ENCODE measurements at regions not wholly inside any gene's neighbourhood (a gene's known extent, or its start where the extent isn't known, plus 50 kb on each side); places are given as distances from the start of the nearest gene placed in this dataset.
A peak's percentile ranks its signal among the peaks of the same experiment; 100 is the strongest.

DNA sequence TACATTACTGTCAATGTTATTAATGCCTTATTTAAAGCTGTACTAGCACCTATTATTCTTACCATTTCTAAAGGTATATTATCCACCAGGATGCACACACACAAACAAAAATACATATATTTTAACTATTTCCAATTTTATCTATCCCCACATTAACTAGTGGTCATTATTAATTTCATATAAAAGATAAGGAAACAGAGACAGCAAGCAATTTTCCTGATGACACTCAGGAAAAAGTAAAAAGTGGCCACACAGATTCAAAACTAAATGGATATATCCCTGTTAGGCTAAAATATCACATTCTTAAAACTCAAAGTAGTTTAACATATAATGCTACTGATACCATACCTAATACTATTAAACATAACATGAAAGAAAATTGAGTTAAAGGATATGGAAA lies 534.1 kb downstream of the KCNT2 start:
- H3K79me2 ChIP-seq (ENCODE audit: low read depth): no peaks in the 10 kb centered on the region
- no peak overlapping the region for H3K4me2 ChIP-seq
- H3K9me3 ChIP-seq (ENCODE audit: low read depth): no peaks in the 10 kb centered on the region
- no peaks in the 10 kb centered on the region for H3K27me3 ChIP-seq
- no peaks in the 10 kb centered on the region for H3K27me3 Mint-ChIP-seq (ENCODE audit: insufficient read depth, low read depth)
- no peaks in the 10 kb centered on the region for H3K36me3 Mint-ChIP-seq
- TF ChIP-seq EZH2phosphoT487 (IDR thresholded peaks at IDR 0.05) (no peak), EZH2 (IDR thresholded peaks at IDR 0.05) (no peak)
- TF ChIP-seq, protein P1, sequence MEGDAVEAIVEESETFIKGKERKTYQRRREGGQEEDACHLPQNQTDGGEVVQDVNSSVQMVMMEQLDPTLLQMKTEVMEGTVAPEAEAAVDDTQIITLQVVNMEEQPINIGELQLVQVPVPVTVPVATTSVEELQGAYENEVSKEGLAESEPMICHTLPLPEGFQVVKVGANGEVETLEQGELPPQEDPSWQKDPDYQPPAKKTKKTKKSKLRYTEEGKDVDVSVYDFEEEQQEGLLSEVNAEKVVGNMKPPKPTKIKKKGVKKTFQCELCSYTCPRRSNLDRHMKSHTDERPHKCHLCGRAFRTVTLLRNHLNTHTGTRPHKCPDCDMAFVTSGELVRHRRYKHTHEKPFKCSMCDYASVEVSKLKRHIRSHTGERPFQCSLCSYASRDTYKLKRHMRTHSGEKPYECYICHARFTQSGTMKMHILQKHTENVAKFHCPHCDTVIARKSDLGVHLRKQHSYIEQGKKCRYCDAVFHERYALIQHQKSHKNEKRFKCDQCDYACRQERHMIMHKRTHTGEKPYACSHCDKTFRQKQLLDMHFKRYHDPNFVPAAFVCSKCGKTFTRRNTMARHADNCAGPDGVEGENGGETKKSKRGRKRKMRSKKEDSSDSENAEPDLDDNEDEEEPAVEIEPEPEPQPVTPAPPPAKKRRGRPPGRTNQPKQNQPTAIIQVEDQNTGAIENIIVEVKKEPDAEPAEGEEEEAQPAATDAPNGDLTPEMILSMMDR (IDR thresholded peaks at IDR 0.05): no peak
- no peak for DNase-seq (ENCODE audit: low spot score)
- H2AFZ ChIP-seq (replicated peaks): no peak overlapping the region
- H3K4me1 Mint-ChIP-seq: peaks cover 13% of the 10 kb centered on the region
- H3K9ac ChIP-seq: no peak overlapping the region
- no peak overlapping the region for H3K27ac Mint-ChIP-seq
- H3K36me3 ChIP-seq: no peaks in the 10 kb centered on the region
- H4K20me1 ChIP-seq (ENCODE audit: low read depth): no peaks in the 10 kb centered on the region
- no peaks in the 10 kb centered on the region for H3F3A ChIP-seq (ENCODE audit: low read depth)
- no peak overlapping the region for H3K4me3 Mint-ChIP-seq
- no peak overlapping the region for H3K4me3 ChIP-seq
- no peaks in the 10 kb centered on the region for H3K9me3 Mint-ChIP-seq
- no peak overlapping the region for H3K27ac ChIP-seq
- no peaks in the 10 kb centered on the region for H3K4me1 ChIP-seq

DNA sequence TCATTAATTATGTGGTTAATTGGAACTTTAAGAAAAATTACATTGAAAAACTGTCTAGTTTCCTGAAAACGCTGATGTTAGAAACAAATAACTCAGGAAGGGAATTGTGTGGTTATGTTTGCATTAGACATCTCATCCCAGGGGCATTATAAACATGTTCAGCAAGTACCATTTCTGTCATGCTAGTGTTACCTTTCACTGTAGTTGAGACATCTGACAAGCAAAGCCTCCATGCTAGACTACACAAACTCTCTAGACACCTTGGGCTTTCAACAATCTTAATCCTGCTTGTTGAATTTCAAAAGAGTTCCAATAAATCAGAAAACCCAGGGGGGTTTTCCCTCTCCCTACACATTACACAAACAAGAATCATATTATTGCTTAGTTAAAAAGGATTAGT lies 536.8 kb downstream of the KCNT2 start:
- no peak overlapping the region for H2AFZ ChIP-seq (replicated peaks)
- Mint-ChIP-seq H3K4me3 (no peak overlapping the region), H3K27ac (no peak overlapping the region), H3K36me3 (no peaks in the 10 kb centered on the region), H3K4me1 (peaks cover 13% of the 10 kb centered on the region), H3K9me3 (no peaks in the 10 kb centered on the region), H3K27me3 (ENCODE audit: insufficient read depth, low read depth) (no peaks in the 10 kb centered on the region)
- no peaks in the 10 kb centered on the region for H3K36me3 ChIP-seq
- H3K27ac ChIP-seq: no peak overlapping the region
- TF ChIP-seq, protein P1 (IDR thresholded peaks at IDR 0.05): no peak
- TF ChIP-seq EZH2phosphoT487 (IDR thresholded peaks at IDR 0.05) (no peak), EZH2 (IDR thresholded peaks at IDR 0.05) (no peak)
- H3K9ac ChIP-seq: no peak overlapping the region
- no peak for DNase-seq (ENCODE audit: low spot score)
- H3K4me3 ChIP-seq: no peak overlapping the region
- no peaks in the 10 kb centered on the region for H3K9me3 ChIP-seq (ENCODE audit: low read depth)
- no peak overlapping the region for H3K4me2 ChIP-seq
- H3F3A ChIP-seq (ENCODE audit: low read depth): no peaks in the 10 kb centered on the region
- no peaks in the 10 kb centered on the region for H3K27me3 ChIP-seq
- no peaks in the 10 kb centered on the region for H4K20me1 ChIP-seq (ENCODE audit: low read depth)
- no peaks in the 10 kb centered on the region for H3K79me2 ChIP-seq (ENCODE audit: low read depth)
- H3K4me1 ChIP-seq: no peaks in the 10 kb centered on the region

DNA sequence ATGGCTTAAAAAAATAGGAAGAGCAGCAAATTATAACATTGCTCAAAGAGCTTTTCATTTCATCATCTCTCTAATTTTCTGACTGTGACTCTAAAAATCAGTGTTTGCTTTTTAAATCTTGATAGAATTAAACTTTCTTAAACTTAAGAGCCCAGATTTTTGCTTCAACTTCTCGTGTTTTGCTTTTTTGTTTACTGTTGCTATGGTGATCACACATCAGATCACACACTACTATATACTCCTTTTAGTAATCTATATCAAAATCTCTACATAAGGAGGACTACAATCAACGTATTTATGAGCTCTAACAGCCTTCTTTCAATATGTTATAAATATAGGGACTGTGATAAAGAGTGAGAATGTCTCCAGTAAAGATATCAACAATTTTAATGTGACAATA lies 537.3 kb downstream of the KCNT2 start:
- H3K9me3 ChIP-seq (ENCODE audit: low read depth): no peaks in the 10 kb centered on the region
- H3K4me3 ChIP-seq: no peak overlapping the region
- no peak overlapping the region for H3K27ac ChIP-seq
- Mint-ChIP-seq H3K4me1 (peaks cover 13% of the 10 kb centered on the region), H3K36me3 (no peaks in the 10 kb centered on the region), H3K9me3 (no peaks in the 10 kb centered on the region), H3K4me3 (no peak overlapping the region), H3K27me3 (ENCODE audit: insufficient read depth, low read depth) (no peaks in the 10 kb centered on the region), H3K27ac (no peak overlapping the region)
- DNase-seq (ENCODE audit: low spot score): no peak
- TF ChIP-seq, protein P1 (IDR thresholded peaks at IDR 0.05): no peak
- TF ChIP-seq EZH2phosphoT487 (IDR thresholded peaks at IDR 0.05) (no peak), EZH2 (IDR thresholded peaks at IDR 0.05) (no peak)
- no peaks in the 10 kb centered on the region for H3K79me2 ChIP-seq (ENCODE audit: low read depth)
- H4K20me1 ChIP-seq (ENCODE audit: low read depth): no peaks in the 10 kb centered on the region
- H3K27me3 ChIP-seq: no peaks in the 10 kb centered on the region
- H3K9ac ChIP-seq: no peak overlapping the region
- no peaks in the 10 kb centered on the region for H3K4me1 ChIP-seq
- no peaks in the 10 kb centered on the region for H3F3A ChIP-seq (ENCODE audit: low read depth)
- H2AFZ ChIP-seq (replicated peaks): peak overlapping the region; percentile 32
- H3K4me2 ChIP-seq: no peak overlapping the region
- no peaks in the 10 kb centered on the region for H3K36me3 ChIP-seq

Data from neural progenitor cell (in vitro differentiated cells).